ENCODE measurements at regions not wholly inside any gene's neighbourhood (a gene's known extent, or its start where the extent isn't known, plus 50 kb on each side); places are given as distances from the start of the nearest gene placed in this dataset.
"Not testable (repeated sequence)": the region's sequence is repeated elsewhere in the genome, so short reads cannot be mapped to it uniquely, and the experiment has no call there.

DNA sequence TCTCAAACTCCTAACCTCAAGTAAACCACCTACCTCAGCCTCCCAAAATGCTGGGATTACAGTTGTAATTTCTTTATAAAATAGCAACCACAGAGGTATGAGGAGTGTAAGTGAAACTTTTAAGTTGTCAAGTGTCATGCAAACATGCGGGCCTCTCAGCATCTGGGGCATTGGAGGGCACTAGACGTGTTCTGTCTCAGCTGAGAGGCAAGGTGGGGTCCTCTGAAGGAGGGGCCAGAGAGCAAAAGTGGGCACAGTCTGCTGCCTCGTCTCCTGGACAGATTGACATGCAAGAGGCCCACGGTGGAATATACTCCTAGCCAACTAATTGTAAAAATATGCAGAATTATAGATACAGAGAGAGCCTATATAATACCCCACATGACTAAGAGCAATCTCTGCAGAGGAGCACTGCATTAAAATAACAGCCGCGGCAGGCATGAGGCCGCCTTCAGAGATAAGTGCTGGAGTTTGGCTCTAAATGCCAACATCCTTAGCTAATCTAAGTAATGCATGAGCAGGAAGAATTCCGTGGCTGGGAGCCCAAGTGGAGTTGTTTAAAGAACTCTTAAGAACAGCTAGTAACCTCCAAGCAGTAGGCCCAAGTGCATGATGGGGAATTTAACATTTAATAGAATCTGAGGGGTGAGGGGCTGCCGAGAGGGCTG lies 87.8 kb upstream of the RNU6-1 start:
- H3K9me3 Mint-ChIP-seq: peaks cover 1% of the 10 kb centered on the region
- DNase-seq (ENCODE audit: low spot score in 2 of 2) (no peak), ATAC-seq (ENCODE audit: low read depth) (no peak)

DNA sequence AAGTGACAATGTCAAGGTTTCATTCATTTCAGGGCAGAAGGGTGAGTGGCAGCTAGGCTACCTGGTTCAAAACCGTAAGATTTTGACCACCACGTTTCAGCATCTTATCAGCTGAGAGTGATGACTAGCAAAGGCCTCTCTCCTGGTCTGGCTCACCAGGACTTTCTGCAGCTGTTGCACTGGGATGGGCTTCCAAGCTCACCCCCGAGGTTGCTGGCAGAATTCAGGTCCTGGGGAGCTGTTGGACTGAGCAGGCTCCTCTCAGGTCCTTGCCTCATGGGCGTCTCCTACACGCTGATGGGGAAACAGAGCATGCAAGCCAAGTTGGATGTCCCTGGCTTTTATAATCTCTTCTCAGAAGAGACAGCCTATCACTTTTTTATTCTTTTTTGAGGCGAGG lies 88.8 kb upstream of the RNU6-1 start:
- peaks cover 4% of the 10 kb centered on the region for H3K27me3 Mint-ChIP-seq
- no peak overlapping the region for H3K4me3 Mint-ChIP-seq
- no peak for ATAC-seq (ENCODE audit: low read depth)
- no peaks in the 10 kb centered on the region for H3K4me1 Mint-ChIP-seq
- no peak overlapping the region for H3K27ac Mint-ChIP-seq
- DNase-seq (ENCODE audit: low spot score in 2 of 2): no peak
- H3K9me3 Mint-ChIP-seq: peaks cover 1% of the 10 kb centered on the region
- no peaks in the 10 kb centered on the region for H3K36me3 Mint-ChIP-seq

More for the DNA sequence above, 87.8 kb upstream of the RNU6-1 start:
- H3K4me1 Mint-ChIP-seq: no peaks in the 10 kb centered on the region
- H3K27ac Mint-ChIP-seq: no peak overlapping the region
- H3K4me3 Mint-ChIP-seq: no peak overlapping the region
- no peaks in the 10 kb centered on the region for H3K36me3 Mint-ChIP-seq
- H3K27me3 Mint-ChIP-seq: peaks cover 4% of the 10 kb centered on the region

DNA sequence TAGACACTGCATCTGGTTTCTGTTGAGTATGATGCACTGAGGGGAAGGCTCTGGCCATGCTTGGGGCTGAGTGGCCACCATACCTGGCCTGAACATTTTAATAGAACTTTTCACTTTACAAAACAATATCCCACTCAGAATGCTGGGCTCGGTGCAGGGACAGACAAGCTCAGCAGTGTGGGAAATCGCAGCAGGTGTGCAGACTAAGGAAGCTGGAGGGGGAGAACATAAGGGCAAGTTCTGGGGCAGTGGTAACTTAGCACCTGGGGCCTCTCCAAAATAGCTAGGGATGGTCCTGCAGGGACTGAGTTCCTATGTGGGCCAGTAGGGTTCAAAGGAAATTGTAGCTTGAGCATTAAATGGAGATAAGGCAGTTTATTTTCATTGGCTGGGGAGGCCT lies 90.9 kb upstream of the RNU6-1 start:
- no peak overlapping the region for H3K27ac Mint-ChIP-seq

DNA sequence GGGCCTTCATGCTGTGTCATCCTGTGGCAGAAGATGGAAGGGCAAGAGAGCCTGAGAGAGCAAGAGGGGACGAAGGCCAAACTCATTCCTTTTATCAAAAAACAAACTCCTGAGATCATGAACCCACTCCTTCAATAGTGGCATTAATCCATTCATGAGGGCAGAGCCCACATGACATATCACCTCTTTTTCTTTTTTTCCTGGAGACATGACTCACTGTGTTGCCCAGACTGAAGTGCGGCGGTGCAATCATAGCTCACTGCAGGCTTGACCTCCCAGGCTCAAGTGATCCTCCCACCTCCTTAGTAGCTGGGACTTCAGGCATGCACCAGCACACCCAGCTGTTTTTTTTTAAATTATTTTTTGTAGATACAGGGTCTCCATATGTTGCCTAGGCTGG lies 92.0 kb upstream of the RNU6-1 start:
- Mint-ChIP-seq H3K9me3 (no peaks in the 10 kb centered on the region), H3K4me3 (no peak overlapping the region), H3K27ac (no peak overlapping the region), H3K4me1 (peaks cover 2% of the 10 kb centered on the region), H3K27me3 (peaks cover 4% of the 10 kb centered on the region), H3K36me3 (no peaks in the 10 kb centered on the region)
- no peak for DNase-seq (ENCODE audit: low spot score in 2 of 2)
- no peak for ATAC-seq (ENCODE audit: low read depth)

More for the DNA sequence above, 90.9 kb upstream of the RNU6-1 start:
- ATAC-seq (ENCODE audit: low read depth) (no peak), DNase-seq (ENCODE audit: low spot score in 2 of 2) (no peak)
- H3K27me3 Mint-ChIP-seq: peaks cover 4% of the 10 kb centered on the region
- H3K4me3 Mint-ChIP-seq: no peak overlapping the region
- H3K9me3 Mint-ChIP-seq: no peaks in the 10 kb centered on the region
- H3K36me3 Mint-ChIP-seq: no peaks in the 10 kb centered on the region
- peaks cover 2% of the 10 kb centered on the region for H3K4me1 Mint-ChIP-seq

DNA sequence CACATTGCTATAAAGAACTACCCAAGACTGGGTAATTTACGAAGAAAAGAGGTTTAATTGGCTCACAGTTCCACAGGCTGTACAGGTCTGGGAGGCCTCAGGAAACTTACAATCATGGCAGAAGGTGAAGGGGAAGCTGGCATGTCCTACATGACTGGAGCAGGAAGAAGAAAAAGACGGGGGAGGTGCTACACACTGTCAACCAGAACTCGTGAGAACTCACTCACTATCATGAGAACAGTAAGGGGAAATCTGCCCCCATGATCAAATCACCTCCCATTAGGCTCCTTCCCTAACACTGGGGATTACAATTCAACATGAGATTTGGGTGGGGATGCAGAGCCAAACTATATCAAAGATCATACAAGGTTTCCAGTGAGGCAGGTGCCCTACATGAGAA lies 94.3 kb upstream of the RNU6-1 start:
- not testable (repeated sequence) for H3K4me3 Mint-ChIP-seq; H3K27ac Mint-ChIP-seq; H3K27me3 Mint-ChIP-seq; H3K36me3 Mint-ChIP-seq; H3K4me1 Mint-ChIP-seq; DNase-seq (ENCODE audit: low spot score in 2 of 2); ATAC-seq (ENCODE audit: low read depth); H3K9me3 Mint-ChIP-seq

DNA sequence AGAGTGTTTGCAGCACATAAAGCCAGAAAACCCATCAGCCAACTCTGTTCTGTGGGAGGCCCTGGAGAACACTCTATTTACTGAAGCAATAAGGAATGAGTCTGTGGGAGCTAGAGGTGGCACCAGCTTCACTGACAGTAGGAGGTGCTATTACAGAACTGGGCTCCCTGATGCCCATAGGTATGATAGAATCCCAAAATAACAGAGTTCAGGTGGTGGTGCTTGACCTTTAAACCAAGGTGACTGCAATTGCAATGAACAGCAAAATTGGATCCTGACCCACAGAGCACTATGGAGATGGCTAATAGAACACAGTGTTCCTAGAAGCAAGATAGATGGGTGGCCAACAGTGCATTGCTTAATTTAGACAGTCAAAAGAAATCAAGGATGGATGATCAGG lies 95.4 kb upstream of the RNU6-1 start:
- Mint-ChIP-seq H3K27me3 (no peaks in the 10 kb centered on the region), H3K27ac (no peak overlapping the region), H3K36me3 (no peaks in the 10 kb centered on the region), H3K4me1 (peaks cover 8% of the 10 kb centered on the region), H3K4me3 (no peak overlapping the region), H3K9me3 (no peaks in the 10 kb centered on the region)
- ATAC-seq (ENCODE audit: low read depth) (no peak), DNase-seq (ENCODE audit: low spot score in 2 of 2) (no peak)

DNA sequence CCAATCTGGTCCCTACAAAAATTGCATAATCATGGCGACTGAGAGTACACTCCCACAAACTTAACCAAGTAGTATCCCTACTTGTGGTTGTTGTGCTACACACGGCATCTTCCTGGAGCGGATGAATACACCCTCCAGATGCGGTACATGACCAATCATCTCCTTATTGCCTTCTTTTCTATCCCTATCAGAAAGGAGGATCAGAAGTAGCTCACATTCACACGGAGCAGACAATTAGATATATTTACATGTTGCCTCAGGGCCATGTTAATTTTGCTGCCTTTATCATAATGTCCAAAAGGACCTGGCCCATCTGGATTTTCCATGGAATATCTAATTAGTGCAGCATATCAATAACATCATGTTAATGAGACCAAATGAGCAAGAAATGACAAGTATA lies 96.4 kb upstream of the RNU6-1 start:
- Mint-ChIP-seq H3K36me3 (no peaks in the 10 kb centered on the region), H3K27ac (no peak overlapping the region), H3K4me1 (peaks cover 8% of the 10 kb centered on the region), H3K4me3 (no peak overlapping the region), H3K27me3 (no peaks in the 10 kb centered on the region), H3K9me3 (no peaks in the 10 kb centered on the region)
- ATAC-seq (ENCODE audit: low read depth): no peak
- no peak for DNase-seq (ENCODE audit: low spot score in 2 of 2)

DNA sequence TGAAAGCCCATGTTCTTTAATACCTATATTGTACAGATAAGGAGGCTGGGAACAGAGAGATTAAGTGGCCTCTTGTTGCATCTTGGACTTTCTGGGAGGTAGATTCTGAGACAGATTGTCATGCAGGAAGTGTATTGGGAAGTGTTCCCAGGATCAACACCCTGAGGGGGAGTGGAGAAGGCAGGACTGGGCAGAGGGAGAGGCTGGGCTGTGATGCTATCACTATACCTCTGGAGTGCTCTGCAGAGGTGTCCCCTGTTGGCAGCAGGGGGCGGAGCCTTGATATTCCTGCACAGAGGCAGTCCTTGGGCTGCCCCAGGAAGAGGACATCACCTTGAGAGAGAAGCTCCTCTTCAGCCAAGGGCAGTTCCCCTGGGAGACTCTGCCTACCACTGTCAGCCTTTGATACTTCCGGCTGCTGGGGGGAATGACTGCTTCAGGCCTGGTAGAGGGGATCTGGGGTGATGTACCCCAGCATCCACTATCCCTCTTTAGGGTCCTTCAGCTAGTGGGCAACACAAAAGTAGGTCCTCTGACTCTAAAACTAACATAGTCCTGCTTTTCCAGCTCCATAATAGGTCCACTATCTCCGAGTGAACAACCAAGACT lies 97.4 kb upstream of the RNU6-1 start:
- Mint-ChIP-seq H3K4me1 (peaks cover 8% of the 10 kb centered on the region), H3K9me3 (no peaks in the 10 kb centered on the region), H3K36me3 (no peaks in the 10 kb centered on the region), H3K27me3 (peaks cover 2% of the 10 kb centered on the region), H3K27ac (no peak overlapping the region), H3K4me3 (no peak overlapping the region)
- no peak for DNase-seq (ENCODE audit: low spot score in 2 of 2)
- ATAC-seq (ENCODE audit: low read depth): no peak

DNA sequence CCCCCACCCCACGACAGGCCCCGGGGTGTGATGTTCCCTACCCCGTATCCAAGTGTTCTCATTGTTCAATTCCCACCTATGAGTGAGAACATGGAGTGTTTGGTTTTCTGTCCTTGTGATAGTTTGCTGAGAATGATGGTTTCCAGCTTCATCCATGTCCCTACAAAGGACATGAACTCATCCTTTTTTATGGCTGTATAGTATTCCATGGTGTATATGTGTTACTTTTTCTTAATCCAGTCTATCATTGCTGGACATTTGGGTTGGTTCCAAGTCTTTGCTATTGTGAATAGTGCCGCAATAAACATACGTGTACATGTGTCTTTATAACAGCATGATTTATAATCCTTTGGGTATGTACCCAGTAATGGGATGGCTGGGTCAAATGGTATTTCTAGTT lies 99.3 kb upstream of the RNU6-1 start:
- H3K27ac Mint-ChIP-seq; DNase-seq (ENCODE audit: low spot score in 2 of 2); H3K27me3 Mint-ChIP-seq; H3K4me3 Mint-ChIP-seq; H3K9me3 Mint-ChIP-seq; H3K36me3 Mint-ChIP-seq; ATAC-seq (ENCODE audit: low read depth); H3K4me1 Mint-ChIP-seq: not testable (repeated sequence)

DNA sequence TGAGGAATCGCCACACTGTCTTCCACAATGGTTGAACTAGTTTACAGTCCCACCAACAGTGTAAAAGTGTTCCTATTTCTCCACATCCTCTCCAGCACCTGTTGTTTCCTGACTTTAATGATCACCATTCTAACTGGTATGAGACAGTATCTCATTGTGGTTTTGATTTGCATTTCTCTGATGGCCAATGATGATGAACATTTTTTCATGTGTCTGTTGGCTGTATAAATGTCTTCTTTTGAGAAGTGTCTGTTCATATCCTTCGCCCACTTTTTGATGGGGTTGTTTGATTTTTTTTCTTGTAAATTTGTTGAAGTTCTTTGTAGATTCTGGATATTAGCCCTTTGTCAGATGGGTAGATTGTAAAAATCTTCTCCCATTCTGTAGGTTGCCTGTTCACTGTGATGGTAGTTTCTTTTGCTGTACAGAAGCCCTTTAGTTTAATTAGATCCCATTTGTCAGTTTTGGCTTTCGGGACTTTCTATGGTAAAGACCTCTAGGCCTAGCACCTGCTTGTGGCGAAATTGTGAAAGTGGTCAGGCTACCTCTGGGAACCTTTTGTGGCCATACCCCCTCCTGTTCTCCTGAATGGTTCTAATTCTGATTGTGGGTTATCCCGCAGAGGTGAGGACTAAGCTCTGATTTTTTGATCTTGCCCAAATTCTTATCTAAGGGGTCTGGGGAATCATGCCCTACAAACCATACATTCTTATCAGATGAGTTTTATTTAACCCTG lies 99.9 kb upstream of the RNU6-1 start:
- H3K27me3 Mint-ChIP-seq; ATAC-seq (ENCODE audit: low read depth); DNase-seq (ENCODE audit: low spot score in 2 of 2); H3K27ac Mint-ChIP-seq; H3K36me3 Mint-ChIP-seq; H3K9me3 Mint-ChIP-seq; H3K4me3 Mint-ChIP-seq; H3K4me1 Mint-ChIP-seq: not testable (repeated sequence)

DNA sequence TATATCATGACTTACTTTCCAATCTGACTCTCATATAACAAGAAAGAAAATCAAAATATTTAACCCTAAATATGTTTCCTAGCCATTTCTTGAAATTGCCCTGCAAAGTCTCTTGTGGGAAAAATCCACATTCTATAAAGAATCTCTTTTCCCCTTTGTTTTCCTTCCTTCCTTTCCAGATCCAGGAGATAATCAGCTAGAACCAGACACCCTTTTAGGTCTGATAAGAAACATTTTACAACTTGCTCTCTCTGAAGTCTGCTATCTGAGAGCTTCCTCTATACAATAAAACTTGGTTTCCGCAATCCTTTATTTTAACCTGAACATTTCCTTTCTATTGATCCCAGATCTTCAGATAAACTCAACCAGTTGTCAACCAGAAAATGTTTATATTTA lies 100.5 kb upstream of the RNU6-1 start:
- no peak for DNase-seq (ENCODE audit: low spot score in 2 of 2)
- H3K9me3 Mint-ChIP-seq: no peaks in the 10 kb centered on the region
- no peaks in the 10 kb centered on the region for H3K36me3 Mint-ChIP-seq
- no peak overlapping the region for H3K4me3 Mint-ChIP-seq
- ATAC-seq (ENCODE audit: low read depth): no peak
- peaks cover 6% of the 10 kb centered on the region for H3K4me1 Mint-ChIP-seq
- peaks cover 2% of the 10 kb centered on the region for H3K27me3 Mint-ChIP-seq
- no peak overlapping the region for H3K27ac Mint-ChIP-seq

DNA sequence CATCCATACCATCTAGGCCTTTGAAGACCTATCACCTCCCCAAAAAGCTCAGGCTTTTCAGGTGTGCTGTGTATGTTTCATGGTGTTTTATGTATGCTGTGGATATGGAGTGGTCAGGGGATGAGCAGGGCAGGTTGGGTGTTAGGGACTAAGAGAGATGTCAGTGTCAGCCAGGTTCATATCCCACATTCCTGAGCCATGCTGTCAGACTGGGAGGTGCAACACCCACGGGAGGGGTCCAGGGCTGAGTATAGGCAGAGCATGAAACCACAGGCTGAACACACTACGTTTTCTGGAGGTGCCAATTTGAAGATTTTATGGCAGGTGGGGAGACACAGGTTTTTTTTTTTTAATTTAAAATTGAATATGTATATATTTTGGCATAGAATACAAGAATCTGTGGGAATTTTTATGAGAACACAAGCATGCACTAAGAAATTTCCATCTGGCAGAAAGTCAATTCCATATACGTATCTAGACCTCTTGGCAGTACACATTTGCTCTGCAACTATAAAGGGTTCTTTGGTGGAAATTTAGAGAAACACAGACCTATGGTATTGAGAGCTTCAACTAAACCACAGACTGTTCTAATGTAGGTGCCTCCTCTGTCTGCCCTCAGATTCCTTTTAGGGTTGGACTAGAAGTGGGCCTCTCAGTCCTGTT lies 101.9 kb upstream of the RNU6-1 start:
- no peak for DNase-seq (ENCODE audit: low spot score in 2 of 2)
- Mint-ChIP-seq H3K27me3 (peaks cover 2% of the 10 kb centered on the region), H3K9me3 (no peaks in the 10 kb centered on the region), H3K4me1 (peaks cover 9% of the 10 kb centered on the region), H3K4me3 (no peak overlapping the region), H3K27ac (no peak overlapping the region), H3K36me3 (no peaks in the 10 kb centered on the region)
- ATAC-seq (ENCODE audit: low read depth): no peak

DNA sequence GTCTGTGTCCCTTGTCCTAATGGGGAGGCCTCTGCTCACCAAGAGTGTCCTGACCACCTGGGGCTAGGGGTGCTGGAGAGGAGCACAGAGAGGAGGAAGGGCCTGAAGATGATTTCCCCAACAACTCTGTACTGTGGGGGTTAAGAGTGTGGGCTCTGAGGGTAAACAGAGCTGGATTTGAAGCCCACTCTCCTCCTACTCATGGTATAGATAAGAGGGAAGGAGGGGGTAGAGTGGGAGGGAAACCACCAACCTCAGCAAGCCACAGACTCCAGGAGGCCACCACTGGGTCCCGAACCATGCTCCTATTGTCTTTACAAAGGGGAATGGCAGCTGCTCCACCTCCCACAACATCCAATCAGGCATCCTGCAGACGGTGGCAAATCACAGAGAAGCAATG lies 103.6 kb upstream of the RNU6-1 start:
- ATAC-seq (ENCODE audit: low read depth) (no peak), DNase-seq (ENCODE audit: low spot score in 2 of 2) (no peak)
- Mint-ChIP-seq H3K9me3 (no peaks in the 10 kb centered on the region), H3K4me3 (no peak overlapping the region), H3K27ac (no peak overlapping the region), H3K36me3 (no peaks in the 10 kb centered on the region), H3K4me1 (peaks cover 3% of the 10 kb centered on the region), H3K27me3 (peaks cover 2% of the 10 kb centered on the region)

DNA sequence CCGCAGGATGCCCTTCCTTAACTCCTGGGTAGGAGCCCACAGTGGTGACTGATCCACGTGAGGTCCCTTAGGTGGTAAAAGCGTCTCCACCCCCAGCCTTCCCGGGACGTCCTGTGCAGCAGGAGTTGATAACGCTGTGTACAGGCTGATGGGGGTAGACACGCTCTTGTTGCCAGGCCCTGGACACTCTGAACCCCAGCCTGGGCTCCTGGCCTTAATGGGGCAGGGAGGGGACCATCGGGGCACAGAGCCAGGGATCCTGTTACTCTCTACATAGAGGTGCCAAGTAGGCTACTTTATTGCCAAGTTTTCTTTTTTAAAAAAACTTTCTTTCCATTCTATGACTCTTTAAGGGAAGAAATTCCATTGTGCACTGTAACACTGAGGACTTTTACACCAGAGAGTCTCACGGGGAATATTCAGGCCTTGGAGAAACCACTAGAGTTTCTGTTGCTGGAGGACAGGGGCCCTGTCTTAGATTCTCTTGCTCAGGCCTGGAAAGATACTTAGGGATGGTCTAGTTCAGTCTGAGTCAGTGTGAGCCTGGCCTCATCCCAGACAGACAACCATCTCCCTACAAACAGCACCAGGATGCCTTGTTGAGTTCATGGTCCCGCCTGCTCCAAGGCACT lies 104.3 kb upstream of the RNU6-1 start:
- no peak overlapping the region for H3K27ac Mint-ChIP-seq
- no peak for DNase-seq (ENCODE audit: low spot score in 2 of 2)
- H3K36me3 Mint-ChIP-seq: no peaks in the 10 kb centered on the region
- ATAC-seq (ENCODE audit: low read depth): no peak
- H3K9me3 Mint-ChIP-seq: no peaks in the 10 kb centered on the region
- H3K4me3 Mint-ChIP-seq: no peak overlapping the region
- peaks cover 2% of the 10 kb centered on the region for H3K27me3 Mint-ChIP-seq
- H3K4me1 Mint-ChIP-seq: peaks cover 3% of the 10 kb centered on the region
